GM21619 (cell line): ENCODE measurements at regions not wholly inside any gene's neighbourhood (a gene's known extent, or its start where the extent isn't known, plus 50 kb on each side); places are given as distances from the start of the nearest gene placed in this dataset.
"Not testable (repeated sequence)": the region's sequence is repeated elsewhere in the genome, so short reads cannot be mapped to it uniquely, and the experiment has no call there.

Experiments
- ATAC-seq: cut with Tn5 transposase; IDR thresholded peaks from one replicate; pipeline ENCODE4 v1.9.1; 2021; ENCODE audit not compliant: unreplicated experiment

GRCh38 chr12:80045594-80045993, 53.7 kb upstream of the OTOGL start:
- ATAC-seq, result no peak

GRCh38 chr12:80044694-80045046, 54.7 kb upstream of the OTOGL start:
- peak; percentile 60 for ATAC-seq

- no peak for ATAC-seq
These were observed 57.6 kb upstream of the OTOGL start for GRCh38 chr12:80041692-80042091.

GRCh38 chr12:80041071-80041470, 58.3 kb upstream of the OTOGL start:
- no peak for ATAC-seq

- no peak for ATAC-seq
These were observed 59.1 kb upstream of the OTOGL start for GRCh38 chr12:80040075-80040738.

GRCh38 chr12:80038062-80038560, 61.2 kb upstream of the OTOGL start:
- no peak for ATAC-seq

GRCh38 chr12:80033448-80033847, 65.9 kb upstream of the OTOGL start:
- no peak for ATAC-seq

GRCh38 chr12:80032946-80033345, 66.4 kb upstream of the OTOGL start:
- no peak for ATAC-seq

- no peak for ATAC-seq
These were observed 68.1 kb upstream of the OTOGL start for GRCh38 chr12:80031229-80031628.

GRCh38 chr12:80025638-80026037, 73.7 kb upstream of the OTOGL start:
- ATAC-seq, result no peak

GRCh38 chr12:80019691-80020090, 79.6 kb upstream of the OTOGL start:
- no peak for ATAC-seq

- no peak for ATAC-seq
These were observed 81.2 kb upstream of the OTOGL start for GRCh38 chr12:80018119-80018518.

- no peak for ATAC-seq
These were observed 82.0 kb upstream of the OTOGL start for GRCh38 chr12:80017261-80017870.

GRCh38 chr12:80016684-80017083, 81.8 kb upstream of the PPP1R12A start:
- ATAC-seq, result no peak

- ATAC-seq, result no peak
These were observed 80.8 kb upstream of the PPP1R12A start for GRCh38 chr12:80015660-80016059.

- ATAC-seq, result not testable (repeated sequence)
These were observed 68.8 kb upstream of the PPP1R12A start for GRCh38 chr12:80003744-80004143.

- no peak for ATAC-seq
These were observed 66.7 kb upstream of the PPP1R12A start for GRCh38 chr12:80001562-80001961.

- no peak for ATAC-seq
These were observed 65.9 kb upstream of the PPP1R12A start for GRCh38 chr12:80000831-80001230.

GRCh38 chr12:79998554-79998953, 63.7 kb upstream of the PPP1R12A start:
- ATAC-seq, result no peak

- peak; percentile 100 for ATAC-seq
These were observed 62.3 kb upstream of the PPP1R12A start for GRCh38 chr12:79997096-79997791.

- ATAC-seq, result not testable (repeated sequence)
These were observed 60.6 kb upstream of the PPP1R12A start for GRCh38 chr12:79995385-79996084.
